ENCODE measurements at regions not wholly inside any gene's neighbourhood (a gene's known extent, or its start where the extent isn't known, plus 50 kb on each side); places are given as distances from the start of the nearest gene placed in this dataset.
"Not testable (repeated sequence)": the region's sequence is repeated elsewhere in the genome, so short reads cannot be mapped to it uniquely, and the experiment has no call there.

GRCh38 chr17:53227111-53227510 lies 595.6 kb upstream of the KIF2B start:
- no peak for TF ChIP-seq CTCF (IDR thresholded peaks at IDR 0.05; ENCODE audit: borderline replicate concordance, control extremely low read depth, extremely low read depth, insufficient read depth, missing control alignments)
- DNase-seq (ENCODE audit: low spot score) = no peak
- in situ Hi-C loops (cut with MboI; ENCODE audit: low sequenced_read_pairs, unreplicated experiment) = no loop called here

GRCh38 chr17:53219821-53220220 lies 602.9 kb upstream of the KIF2B start:
- DNase-seq (ENCODE audit: low spot score) = no peak
- no peak for TF ChIP-seq CTCF (IDR thresholded peaks at IDR 0.05; ENCODE audit: borderline replicate concordance, control extremely low read depth, extremely low read depth, insufficient read depth, missing control alignments)
- in situ Hi-C loops (cut with MboI; ENCODE audit: low sequenced_read_pairs, unreplicated experiment) = no loop called here

GRCh38 chr17:53218723-53219122 lies 604.0 kb upstream of the KIF2B start:
- TF ChIP-seq CTCF (IDR thresholded peaks at IDR 0.05; ENCODE audit: borderline replicate concordance, control extremely low read depth, extremely low read depth, insufficient read depth, missing control alignments) = no peak
- in situ Hi-C loops (cut with MboI; ENCODE audit: low sequenced_read_pairs, unreplicated experiment) = no loop called here
- no peak for DNase-seq (ENCODE audit: low spot score)

- TF ChIP-seq CTCF (IDR thresholded peaks at IDR 0.05; ENCODE audit: borderline replicate concordance, control extremely low read depth, extremely low read depth, insufficient read depth, missing control alignments) = no peak
- in situ Hi-C loops (cut with MboI; ENCODE audit: low sequenced_read_pairs, unreplicated experiment) = no loop called here
- no peak for DNase-seq (ENCODE audit: low spot score)
These were observed 605.4 kb upstream of the KIF2B start for GRCh38 chr17:53217311-53217710.

GRCh38 chr17:53208935-53209334 lies 613.8 kb upstream of the KIF2B start:
- DNase-seq (ENCODE audit: low spot score); in situ Hi-C loops (cut with MboI; ENCODE audit: low sequenced_read_pairs, unreplicated experiment): not testable (repeated sequence)

- in situ Hi-C loops (cut with MboI; ENCODE audit: low sequenced_read_pairs, unreplicated experiment) = no loop called here
- no peak for TF ChIP-seq CTCF (IDR thresholded peaks at IDR 0.05; ENCODE audit: borderline replicate concordance, control extremely low read depth, extremely low read depth, insufficient read depth, missing control alignments)
- no peak for DNase-seq (ENCODE audit: low spot score)
These were observed 629.7 kb upstream of the KIF2B start for GRCh38 chr17:53193044-53193443.

- no peak for TF ChIP-seq CTCF (IDR thresholded peaks at IDR 0.05; ENCODE audit: borderline replicate concordance, control extremely low read depth, extremely low read depth, insufficient read depth, missing control alignments)
- in situ Hi-C loops (cut with MboI; ENCODE audit: low sequenced_read_pairs, unreplicated experiment) = no loop called here
- no peak for DNase-seq (ENCODE audit: low spot score)
These were observed 630.8 kb upstream of the KIF2B start for GRCh38 chr17:53191878-53192277.
